ENCODE measurements at regions not wholly inside any gene's neighbourhood (a gene's known extent, or its start where the extent isn't known, plus 50 kb on each side); places are given as distances from the start of the nearest gene placed in this dataset.

- intact Hi-C loops (cut with DNase I), result no loop called here
- no peak for DNase-seq (ENCODE audit: low spot score)
These were observed 404.5 kb upstream of the ANKRD30A start for GRCh38 chr10:36720895-36721294.

- intact Hi-C loops (cut with DNase I), result no loop called here
- DNase-seq (ENCODE audit: low spot score), result no peak
These were observed 408.3 kb upstream of the ANKRD30A start for GRCh38 chr10:36717118-36717517.

GRCh38 chr10:36716291-36716690 lies 409.1 kb upstream of the ANKRD30A start:
- DNase-seq (ENCODE audit: low spot score), result no peak
- intact Hi-C loops (cut with DNase I), result no loop called here

- intact Hi-C loops (cut with DNase I), result no loop called here
- no peak for DNase-seq (ENCODE audit: low spot score)
These were observed 412.7 kb upstream of the ANKRD30A start for GRCh38 chr10:36712695-36713094.

- intact Hi-C loops (cut with DNase I), result no loop called here
- no peak for DNase-seq (ENCODE audit: low spot score)
These were observed 414.0 kb upstream of the ANKRD30A start for GRCh38 chr10:36711361-36711760.

- DNase-seq (ENCODE audit: low spot score), result no peak
- intact Hi-C loops (cut with DNase I), result no loop called here
These were observed 421.3 kb upstream of the ANKRD30A start for GRCh38 chr10:36704124-36704523.

- DNase-seq (ENCODE audit: low spot score), result no peak
- intact Hi-C loops (cut with DNase I), result no loop called here
These were observed 422.2 kb upstream of the ANKRD30A start for GRCh38 chr10:36703179-36703578.

- no peak for DNase-seq (ENCODE audit: low spot score)
- intact Hi-C loops (cut with DNase I), result no loop called here
These were observed 425.3 kb upstream of the ANKRD30A start for GRCh38 chr10:36700123-36700522.

- intact Hi-C loops (cut with DNase I), result no loop called here
- DNase-seq (ENCODE audit: low spot score), result no peak
These were observed 432.6 kb upstream of the ANKRD30A start for GRCh38 chr10:36692759-36693158.

GRCh38 chr10:36688717-36689116 lies 436.7 kb upstream of the ANKRD30A start:
- intact Hi-C loops (cut with DNase I), result no loop called here
- no peak for DNase-seq (ENCODE audit: low spot score)

GRCh38 chr10:36683421-36683820 lies 442.0 kb upstream of the ANKRD30A start:
- DNase-seq (ENCODE audit: low spot score), result no peak
- intact Hi-C loops (cut with DNase I), result no loop called here

- DNase-seq (ENCODE audit: low spot score), result no peak
- intact Hi-C loops (cut with DNase I), result no loop called here
These were observed 443.4 kb upstream of the ANKRD30A start for GRCh38 chr10:36681751-36682632.

GRCh38 chr10:36679554-36679953 lies 445.8 kb upstream of the ANKRD30A start:
- DNase-seq (ENCODE audit: low spot score), result no peak
- intact Hi-C loops (cut with DNase I), result no loop called here

- intact Hi-C loops (cut with DNase I), result no loop called here
- DNase-seq (ENCODE audit: low spot score), result no peak
These were observed 448.0 kb upstream of the ANKRD30A start for GRCh38 chr10:36677431-36677768.

GRCh38 chr10:36676756-36677430 lies 448.5 kb upstream of the ANKRD30A start:
- DNase-seq (ENCODE audit: low spot score), result no peak
- intact Hi-C loops (cut with DNase I), result no loop called here

GRCh38 chr10:36676321-36676720 lies 449.1 kb upstream of the ANKRD30A start:
- intact Hi-C loops (cut with DNase I), result no loop called here
- no peak for DNase-seq (ENCODE audit: low spot score)

- intact Hi-C loops (cut with DNase I), result no loop called here
- no peak for DNase-seq (ENCODE audit: low spot score)
These were observed 449.9 kb upstream of the ANKRD30A start for GRCh38 chr10:36675458-36675880.

GRCh38 chr10:36671607-36672006 lies 453.8 kb upstream of the ANKRD30A start:
- intact Hi-C loops (cut with DNase I), result no loop called here
- DNase-seq (ENCODE audit: low spot score), result no peak

GRCh38 chr10:36670621-36671402 lies 454.6 kb upstream of the ANKRD30A start:
- no peak for DNase-seq (ENCODE audit: low spot score)
- intact Hi-C loops (cut with DNase I), result no loop called here

- intact Hi-C loops (cut with DNase I), result no loop called here
- DNase-seq (ENCODE audit: low spot score), result no peak
These were observed 455.6 kb upstream of the ANKRD30A start for GRCh38 chr10:36669615-36670352.

All from cardiac septum (tissue), 1 donor.